ENCODE measurements at regions not wholly inside any gene's neighbourhood (a gene's known extent, or its start where the extent isn't known, plus 50 kb on each side); places are given as distances from the start of the nearest gene placed in this dataset.

GRCh38 chr7:136807598-136807997 lies 60.9 kb upstream of the CHRM2 start:
- Histone ChIP-seq H3K4me3 (ENCODE audit: low read depth, low read length) (no peak overlapping the region), H3K36me3 (ENCODE audit: control insufficient read depth, insufficient read depth, low read length) (no peaks in the 10 kb centered on the region), H3K4me1 (no peaks in the 10 kb centered on the region), H3K9me3 (no peaks in the 10 kb centered on the region), H3K27me3 (replicated peaks; ENCODE audit: control insufficient read depth, insufficient read depth, low read length) (no peaks in the 10 kb centered on the region)
- no peak for DNase-seq
- POLR2A ChIA-PET = no interaction called here
- BruUV-seq (replicated peaks) = no TSS peak
- intact Hi-C loops (cut with micrococcal nuclease; ENCODE audit: unreplicated experiment) = no loop called here
- Mint-ChIP-seq H3K9me3 (ENCODE audit: unreplicated experiment) (no peaks in the 10 kb centered on the region), H3K36me3 (ENCODE audit: insufficient read depth, unreplicated experiment) (no peaks in the 10 kb centered on the region), H3K27ac (ENCODE audit: unreplicated experiment) (no peak overlapping the region), H3K27me3 (ENCODE audit: insufficient read depth, unreplicated experiment) (no peaks in the 10 kb centered on the region), H3K4me3 (ENCODE audit: unreplicated experiment) (no peak overlapping the region), H3K4me1 (ENCODE audit: low read depth, unreplicated experiment) (no peaks in the 10 kb centered on the region)
- TF ChIP-seq CTCF (IDR thresholded peaks at IDR 0.05; ENCODE audit: insufficient read depth in 1 of 2, low read depth in 1 of 2, low read length in 1 of 2, severe bottlenecking in 1 of 2, unreplicated experiment in 1 of 2) = peak in 1 of 2 experiments; percentile 1
- CTCF ChIA-PET = no interaction called here

GRCh38 chr7:136803028-136803427 lies 65.4 kb upstream of the CHRM2 start:
- H3K9me3 Mint-ChIP-seq (ENCODE audit: unreplicated experiment) = no peaks in the 10 kb centered on the region
- H3K27me3 Mint-ChIP-seq (ENCODE audit: insufficient read depth, unreplicated experiment) = no peaks in the 10 kb centered on the region
- TF ChIP-seq CTCF (IDR thresholded peaks at IDR 0.05; ENCODE audit: insufficient read depth in 1 of 2, low read depth in 1 of 2, low read length in 1 of 2, severe bottlenecking in 1 of 2, unreplicated experiment in 1 of 2) = no peak
- H3K27ac Mint-ChIP-seq (ENCODE audit: unreplicated experiment) = no peak overlapping the region
- Histone ChIP-seq H3K4me3 (ENCODE audit: low read depth, low read length) (no peak overlapping the region), H3K36me3 (ENCODE audit: control insufficient read depth, insufficient read depth, low read length) (no peaks in the 10 kb centered on the region), H3K27me3 (replicated peaks; ENCODE audit: control insufficient read depth, insufficient read depth, low read length) (no peaks in the 10 kb centered on the region), H3K9me3 (no peaks in the 10 kb centered on the region), H3K4me1 (0 out of 2 replicates have a peak, but pooled peaks cover 7% of the 10 kb centered on the region)
- DNase-seq = no peak
- no peaks in the 10 kb centered on the region for H3K4me1 Mint-ChIP-seq (ENCODE audit: low read depth, unreplicated experiment)
- intact Hi-C loops (cut with micrococcal nuclease; ENCODE audit: unreplicated experiment) = no loop called here
- CTCF ChIA-PET = no interaction called here
- POLR2A ChIA-PET = no interaction called here
- no TSS peak for BruUV-seq (replicated peaks)
- no peak overlapping the region for H3K4me3 Mint-ChIP-seq (ENCODE audit: unreplicated experiment)
- H3K36me3 Mint-ChIP-seq (ENCODE audit: insufficient read depth, unreplicated experiment) = no peaks in the 10 kb centered on the region

- no peak for DNase-seq
- no TSS peak for BruUV-seq (replicated peaks)
- H3K4me3 Mint-ChIP-seq (ENCODE audit: unreplicated experiment) = no peak overlapping the region
- POLR2A ChIA-PET = no interaction called here
- no peaks in the 10 kb centered on the region for H3K9me3 Mint-ChIP-seq (ENCODE audit: unreplicated experiment)
- Histone ChIP-seq H3K36me3 (ENCODE audit: control insufficient read depth, insufficient read depth, low read length) (no peaks in the 10 kb centered on the region), H3K4me3 (ENCODE audit: low read depth, low read length) (no peak overlapping the region), H3K4me1 (no peaks in the 10 kb centered on the region), H3K9me3 (no peaks in the 10 kb centered on the region), H3K27me3 (replicated peaks; ENCODE audit: control insufficient read depth, insufficient read depth, low read length) (no peaks in the 10 kb centered on the region)
- no peaks in the 10 kb centered on the region for H3K36me3 Mint-ChIP-seq (ENCODE audit: insufficient read depth, unreplicated experiment)
- H3K4me1 Mint-ChIP-seq (ENCODE audit: low read depth, unreplicated experiment) = no peaks in the 10 kb centered on the region
- no peak overlapping the region for H3K27ac Mint-ChIP-seq (ENCODE audit: unreplicated experiment)
- intact Hi-C loops (cut with micrococcal nuclease; ENCODE audit: unreplicated experiment) = no loop called here
- TF ChIP-seq CTCF (IDR thresholded peaks at IDR 0.05; ENCODE audit: insufficient read depth in 1 of 2, low read depth in 1 of 2, low read length in 1 of 2, severe bottlenecking in 1 of 2, unreplicated experiment in 1 of 2) = no peak
- no peaks in the 10 kb centered on the region for H3K27me3 Mint-ChIP-seq (ENCODE audit: insufficient read depth, unreplicated experiment)
- CTCF ChIA-PET = no interaction called here
Observed at GRCh38 chr7:136783934-136784333, 84.5 kb upstream of the CHRM2 start.
